ENCODE measurements at regions not wholly inside any gene's neighbourhood (a gene's known extent, or its start where the extent isn't known, plus 50 kb on each side); places are given as distances from the start of the nearest gene placed in this dataset.

- Histone ChIP-seq H4K20me1 (replicated peaks; ENCODE audit: insufficient read depth) (no peaks in the 10 kb centered on the region), H3K36me3 (ENCODE audit: insufficient read depth) (no peaks in the 10 kb centered on the region), H2AFZ (no peak overlapping the region), H3F3A (replicated peaks; ENCODE audit: low read depth) (no peaks in the 10 kb centered on the region), H3K79me2 (replicated peaks; ENCODE audit: insufficient read depth) (no peaks in the 10 kb centered on the region), H3K4me1 (ENCODE audit: insufficient read depth) (no peaks in the 10 kb centered on the region), H3K27me3 (ENCODE audit: insufficient read depth) (no peaks in the 10 kb centered on the region), H3K27ac (ENCODE audit: low read depth) (no peak overlapping the region), H3K4me2 (no peak overlapping the region), H3K4me3 (no peak overlapping the region), H3K9me2 (ENCODE audit: insufficient read depth) (no peaks in the 10 kb centered on the region)
- ATAC-seq: no peak
- no peak for DNase-seq (ENCODE audit: low spot score)
- Mint-ChIP-seq H3K36me3 (ENCODE audit: low read depth) (no peaks in the 10 kb centered on the region), H3K4me1 (no peaks in the 10 kb centered on the region; the same call in 2 of the 3 replicates), H3K4me3 (no peak overlapping the region), H3K9me3 (no peaks in the 10 kb centered on the region), H3K27ac (no peak overlapping the region), H3K27me3 (ENCODE audit: insufficient read depth, low read depth, poor library complexity) (no peaks in the 10 kb centered on the region)
- TF ChIP-seq, protein P1, sequence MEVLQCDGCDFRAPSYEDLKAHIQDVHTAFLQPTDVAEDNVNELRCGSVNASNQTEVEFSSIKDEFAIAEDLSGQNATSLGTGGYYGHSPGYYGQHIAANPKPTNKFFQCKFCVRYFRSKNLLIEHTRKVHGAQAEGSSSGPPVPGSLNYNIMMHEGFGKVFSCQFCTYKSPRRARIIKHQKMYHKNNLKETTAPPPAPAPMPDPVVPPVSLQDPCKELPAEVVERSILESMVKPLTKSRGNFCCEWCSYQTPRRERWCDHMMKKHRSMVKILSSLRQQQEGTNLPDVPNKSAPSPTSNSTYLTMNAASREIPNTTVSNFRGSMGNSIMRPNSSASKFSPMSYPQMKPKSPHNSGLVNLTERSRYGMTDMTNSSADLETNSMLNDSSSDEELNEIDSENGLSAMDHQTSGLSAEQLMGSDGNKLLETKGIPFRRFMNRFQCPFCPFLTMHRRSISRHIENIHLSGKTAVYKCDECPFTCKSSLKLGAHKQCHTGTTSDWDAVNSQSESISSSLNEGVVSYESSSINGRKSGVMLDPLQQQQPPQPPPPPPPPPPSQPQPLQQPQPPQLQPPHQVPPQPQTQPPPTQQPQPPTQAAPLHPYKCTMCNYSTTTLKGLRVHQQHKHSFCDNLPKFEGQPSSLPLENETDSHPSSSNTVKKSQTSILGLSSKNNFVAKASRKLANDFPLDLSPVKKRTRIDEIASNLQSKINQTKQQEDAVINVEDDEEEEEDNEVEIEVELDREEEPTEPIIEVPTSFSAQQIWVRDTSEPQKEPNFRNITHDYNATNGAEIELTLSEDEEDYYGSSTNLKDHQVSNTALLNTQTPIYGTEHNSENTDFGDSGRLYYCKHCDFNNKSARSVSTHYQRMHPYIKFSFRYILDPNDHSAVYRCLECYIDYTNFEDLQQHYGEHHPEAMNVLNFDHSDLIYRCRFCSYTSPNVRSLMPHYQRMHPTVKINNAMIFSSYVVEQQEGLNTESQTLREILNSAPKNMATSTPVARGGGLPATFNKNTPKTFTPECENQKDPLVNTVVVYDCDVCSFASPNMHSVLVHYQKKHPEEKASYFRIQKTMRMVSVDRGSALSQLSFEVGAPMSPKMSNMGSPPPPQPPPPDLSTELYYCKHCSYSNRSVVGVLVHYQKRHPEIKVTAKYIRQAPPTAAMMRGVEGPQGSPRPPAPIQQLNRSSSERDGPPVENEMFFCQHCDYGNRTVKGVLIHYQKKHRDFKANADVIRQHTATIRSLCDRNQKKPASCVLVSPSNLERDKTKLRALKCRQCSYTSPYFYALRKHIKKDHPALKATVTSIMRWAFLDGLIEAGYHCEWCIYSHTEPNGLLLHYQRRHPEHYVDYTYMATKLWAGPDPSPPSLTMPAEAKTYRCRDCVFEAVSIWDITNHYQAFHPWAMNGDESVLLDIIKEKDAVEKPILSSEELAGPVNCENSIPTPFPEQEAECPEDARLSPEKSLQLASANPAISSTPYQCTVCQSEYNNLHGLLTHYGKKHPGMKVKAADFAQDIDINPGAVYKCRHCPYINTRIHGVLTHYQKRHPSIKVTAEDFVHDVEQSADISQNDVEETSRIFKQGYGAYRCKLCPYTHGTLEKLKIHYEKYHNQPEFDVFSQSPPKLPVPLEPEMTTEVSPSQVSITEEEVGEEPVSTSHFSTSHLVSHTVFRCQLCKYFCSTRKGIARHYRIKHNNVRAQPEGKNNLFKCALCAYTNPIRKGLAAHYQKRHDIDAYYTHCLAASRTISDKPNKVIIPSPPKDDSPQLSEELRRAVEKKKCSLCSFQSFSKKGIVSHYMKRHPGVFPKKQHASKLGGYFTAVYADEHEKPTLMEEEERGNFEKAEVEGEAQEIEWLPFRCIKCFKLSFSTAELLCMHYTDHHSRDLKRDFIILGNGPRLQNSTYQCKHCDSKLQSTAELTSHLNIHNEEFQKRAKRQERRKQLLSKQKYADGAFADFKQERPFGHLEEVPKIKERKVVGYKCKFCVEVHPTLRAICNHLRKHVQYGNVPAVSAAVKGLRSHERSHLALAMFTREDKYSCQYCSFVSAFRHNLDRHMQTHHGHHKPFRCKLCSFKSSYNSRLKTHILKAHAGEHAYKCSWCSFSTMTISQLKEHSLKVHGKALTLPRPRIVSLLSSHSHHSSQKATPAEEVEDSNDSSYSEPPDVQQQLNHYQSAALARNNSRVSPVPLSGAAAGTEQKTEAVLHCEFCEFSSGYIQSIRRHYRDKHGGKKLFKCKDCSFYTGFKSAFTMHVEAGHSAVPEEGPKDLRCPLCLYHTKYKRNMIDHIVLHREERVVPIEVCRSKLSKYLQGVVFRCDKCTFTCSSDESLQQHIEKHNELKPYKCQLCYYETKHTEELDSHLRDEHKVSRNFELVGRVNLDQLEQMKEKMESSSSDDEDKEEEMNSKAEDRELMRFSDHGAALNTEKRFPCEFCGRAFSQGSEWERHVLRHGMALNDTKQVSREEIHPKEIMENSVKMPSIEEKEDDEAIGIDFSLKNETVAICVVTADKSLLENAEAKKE (CRISPR knock-in tag; IDR thresholded peaks at IDR 0.05): no peak
- TF ChIP-seq ETS1 (IDR thresholded peaks at IDR 0.05) (no peak), EZH2phosphoT487 (IDR thresholded peaks at IDR 0.05; ENCODE audit: unreplicated experiment) (no peak), POLR2AphosphoS5 (IDR thresholded peaks at IDR 0.05; ENCODE audit: low read depth) (no peak), NANOG (IDR thresholded peaks at IDR 0.05; ENCODE audit: borderline replicate concordance) (no peak), JUNB (IDR thresholded peaks at IDR 0.05; ENCODE audit: unreplicated experiment) (no peak), REST (IDR thresholded peaks at IDR 0.05; ENCODE audit: unreplicated experiment) (no peak), EZH2 (IDR thresholded peaks at IDR 0.05; ENCODE audit: low read depth, unreplicated experiment) (no peak), CREB1 (CRISPR knock-in tag; IDR thresholded peaks at IDR 0.05; ENCODE audit: low read depth) (no peak), STAT1 (IDR thresholded peaks at IDR 0.05; ENCODE audit: unreplicated experiment) (no peak)
Measured at GRCh38 chr9:126123927-126124326, 202.7 kb upstream of the MVB12B start.

Measured in GM23338 (cell line).